ENCODE measurements at regions not wholly inside any gene's neighbourhood (a gene's known extent, or its start where the extent isn't known, plus 50 kb on each side); places are given as distances from the start of the nearest gene placed in this dataset.

DNA sequence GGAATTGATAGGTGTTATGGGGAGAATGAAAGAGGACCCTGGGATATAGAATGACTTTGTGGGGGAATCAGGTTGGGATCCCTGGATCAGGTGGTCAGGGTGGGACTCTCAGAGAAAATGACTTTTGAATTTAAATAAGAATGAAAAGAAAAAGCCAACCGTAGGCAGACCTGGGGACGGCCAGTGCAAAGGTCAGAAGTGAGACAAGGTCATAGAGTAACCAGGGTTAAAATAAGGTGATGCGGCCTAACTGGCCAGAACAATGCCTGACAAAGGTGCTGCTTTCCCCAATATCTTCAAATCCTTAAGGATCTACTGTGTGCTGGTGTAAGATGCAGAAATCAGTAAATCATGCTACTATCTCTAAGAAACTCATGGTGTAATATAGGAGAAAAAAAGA, 238.4 kb upstream of the JUN start:
- TF ChIP-seq POLR2A (IDR thresholded peaks at IDR 0.05) (no peak), CTCF (IDR thresholded peaks at IDR 0.05) (no peak)

All from thyroid gland (tissue), 4 donors.